ENCODE measurements at regions not wholly inside any gene's neighbourhood (a gene's known extent, or its start where the extent isn't known, plus 50 kb on each side); places are given as distances from the start of the nearest gene placed in this dataset.

DNA sequence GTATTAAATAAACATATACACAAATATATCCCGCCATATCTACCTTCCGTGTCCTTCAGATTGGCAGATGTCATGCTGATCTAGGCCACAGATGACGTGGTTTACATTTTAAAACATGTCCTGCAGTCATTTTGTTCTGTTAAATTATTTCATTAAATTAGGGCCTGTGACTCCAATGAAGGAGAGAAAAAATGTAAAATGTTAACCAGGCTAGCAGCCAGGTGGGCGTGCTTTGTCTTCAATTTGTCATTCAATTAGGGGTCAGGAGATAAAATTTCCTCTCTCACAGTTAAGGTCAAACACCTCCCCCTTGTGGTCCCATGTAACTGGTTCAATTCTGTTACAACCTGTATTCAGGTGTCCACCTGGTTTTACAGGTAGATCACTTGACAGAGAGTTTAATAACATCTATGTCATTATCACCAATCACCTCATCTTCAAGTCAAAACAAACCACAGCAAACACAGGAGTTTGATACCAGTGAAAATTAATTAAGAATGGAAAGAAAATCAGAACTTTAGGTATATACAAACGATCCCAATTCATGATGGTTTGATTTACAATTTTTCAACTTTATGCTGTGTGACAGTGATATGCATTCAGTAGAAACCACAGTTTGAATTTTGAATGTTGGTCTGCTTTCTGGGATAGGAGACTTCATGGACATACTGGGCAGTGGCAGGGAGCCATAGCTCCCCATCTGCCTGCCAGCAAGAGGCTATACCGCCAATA lies 339.4 kb downstream of the CMPK2 start:
- DNase-seq (ENCODE audit: low spot score) = no peak

DNA sequence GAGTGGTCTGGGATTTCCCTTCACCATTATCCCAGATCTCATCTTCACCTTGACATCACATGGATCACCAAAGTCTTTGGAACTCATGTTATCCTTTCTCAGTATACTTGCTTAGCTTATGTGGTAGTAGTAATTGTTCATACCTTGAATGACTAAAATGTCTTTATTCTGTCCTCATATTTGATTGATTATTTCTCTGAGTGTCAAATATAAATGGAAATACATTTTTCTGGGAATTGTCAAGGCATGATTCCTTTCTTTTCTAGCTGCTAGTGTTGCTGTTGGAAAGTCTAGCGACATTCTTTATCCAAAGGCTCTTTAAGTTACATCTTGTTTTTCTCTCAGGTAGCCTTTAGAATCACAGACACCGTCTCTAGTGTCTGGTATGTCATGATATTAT lies 334.4 kb downstream of the CMPK2 start:
- DNase-seq (ENCODE audit: low spot score) = no peak

DNA sequence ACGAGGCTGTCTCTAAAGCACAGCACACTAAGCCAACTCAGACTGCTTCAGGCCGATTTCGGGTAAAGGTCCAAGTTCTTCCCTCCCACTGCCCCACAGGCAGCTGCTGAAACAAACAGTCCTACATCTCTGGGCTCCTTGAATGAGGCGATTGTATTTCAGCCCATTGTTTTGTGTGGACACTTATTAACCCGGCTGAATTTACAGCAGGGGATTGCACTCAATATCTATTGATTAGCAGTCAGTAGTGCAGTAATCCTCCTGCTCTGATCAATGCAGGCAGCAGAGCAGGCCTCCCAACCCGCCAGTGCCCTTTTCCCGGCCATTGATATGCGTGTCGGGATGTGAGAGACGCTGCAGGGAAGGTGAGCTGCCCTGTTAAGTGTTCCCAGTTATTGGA lies 330.1 kb downstream of the CMPK2 start:
- no peak for DNase-seq (ENCODE audit: low spot score)

DNA sequence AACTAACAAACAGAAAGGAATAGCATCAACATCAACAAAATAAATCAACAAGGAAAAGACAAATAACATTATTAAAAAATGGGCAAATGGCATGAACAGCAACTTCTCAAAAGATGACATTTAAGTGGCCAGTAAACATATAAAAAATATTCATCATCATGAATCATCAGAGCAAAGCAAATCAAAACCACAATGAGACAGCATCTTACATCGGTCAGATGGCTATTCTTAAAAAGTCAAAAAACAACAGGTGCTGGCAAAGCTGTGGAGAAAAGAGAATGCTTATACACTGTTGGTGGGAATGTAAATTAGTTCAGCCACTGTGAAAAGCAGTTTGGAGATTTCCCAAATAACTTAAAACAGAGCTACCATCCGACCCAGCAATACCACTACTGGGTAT lies 327.1 kb downstream of the CMPK2 start:
- no peak for DNase-seq (ENCODE audit: low spot score)

DNA sequence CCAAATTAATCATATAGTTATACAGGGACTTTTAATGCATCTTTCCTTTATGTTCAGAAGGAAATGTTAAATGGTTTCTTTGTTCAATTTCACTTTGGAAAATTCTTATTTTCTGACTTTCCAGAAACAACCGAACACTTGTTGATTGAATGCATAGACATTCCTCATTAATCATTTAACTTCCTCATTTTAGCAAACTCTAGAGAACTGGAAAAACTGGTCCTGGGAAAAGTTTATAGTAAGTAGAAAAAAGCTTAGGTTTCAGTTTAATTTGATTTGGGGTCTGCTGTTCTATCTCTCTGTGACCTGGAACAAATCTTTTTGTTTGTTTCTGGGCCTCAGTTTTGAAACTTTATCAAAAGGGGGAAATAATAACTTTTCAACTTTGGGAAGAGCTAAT lies 320.4 kb downstream of the CMPK2 start:
- no peak for DNase-seq (ENCODE audit: low spot score)

DNA sequence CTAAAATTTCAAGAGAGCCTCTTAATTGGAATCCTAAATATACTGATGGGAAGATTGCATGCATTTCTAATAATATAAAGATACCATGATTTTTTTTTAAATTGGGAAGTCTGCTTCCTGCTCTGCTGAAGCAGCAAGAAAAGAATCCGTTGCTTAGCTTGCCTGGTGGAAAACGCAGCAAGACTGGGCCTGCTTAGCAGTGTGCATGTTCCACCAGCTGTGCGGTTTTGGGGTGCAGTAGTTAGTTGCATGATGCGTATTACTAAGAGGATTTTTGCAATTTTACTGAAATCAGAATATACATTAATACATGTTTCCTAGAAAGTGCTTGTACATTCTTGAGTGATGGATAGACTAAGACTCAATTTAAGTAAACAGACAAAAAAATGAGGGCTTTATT lies 319.9 kb downstream of the CMPK2 start:
- no peak for DNase-seq (ENCODE audit: low spot score)

DNA sequence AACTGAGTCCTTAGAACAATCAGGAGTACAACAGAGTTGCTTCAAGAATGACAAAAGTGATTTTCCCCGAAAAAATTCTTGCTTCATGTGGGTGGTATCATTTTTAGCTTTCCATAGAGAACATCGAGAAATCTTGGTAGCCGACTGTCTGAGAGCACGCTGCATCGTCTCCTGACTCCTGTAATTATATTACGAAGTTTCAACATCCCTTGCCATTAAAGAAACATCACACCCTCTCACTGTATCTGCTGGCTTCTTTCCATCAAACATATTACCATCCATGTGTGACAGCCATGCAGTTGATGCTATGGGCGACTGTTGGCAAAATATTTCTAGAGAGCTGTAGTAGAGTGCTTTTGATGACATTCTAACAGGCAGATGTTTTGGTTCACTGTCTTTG lies 311.2 kb downstream of the CMPK2 start:
- no peak for DNase-seq (ENCODE audit: low spot score)

DNA sequence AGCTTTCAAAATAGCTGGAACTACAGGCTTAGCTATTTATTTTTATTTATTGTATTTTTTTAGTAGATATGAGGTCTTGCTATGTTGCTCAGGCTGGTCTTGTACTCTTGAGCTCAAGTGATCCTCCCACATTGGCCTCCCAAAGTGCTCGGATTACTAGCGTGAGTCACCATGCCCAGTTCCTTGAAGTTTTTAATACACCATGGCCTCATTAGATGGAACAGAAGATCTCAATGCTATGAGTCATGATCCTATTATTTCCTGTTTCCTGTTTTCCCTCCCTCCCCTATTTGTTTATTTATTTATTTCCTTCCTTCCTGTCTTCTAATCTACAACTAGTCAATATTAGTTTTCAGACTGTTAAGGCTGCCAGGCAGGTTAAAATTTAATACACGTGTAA lies 309.0 kb downstream of the CMPK2 start:
- DNase-seq (ENCODE audit: low spot score) = no peak

DNA sequence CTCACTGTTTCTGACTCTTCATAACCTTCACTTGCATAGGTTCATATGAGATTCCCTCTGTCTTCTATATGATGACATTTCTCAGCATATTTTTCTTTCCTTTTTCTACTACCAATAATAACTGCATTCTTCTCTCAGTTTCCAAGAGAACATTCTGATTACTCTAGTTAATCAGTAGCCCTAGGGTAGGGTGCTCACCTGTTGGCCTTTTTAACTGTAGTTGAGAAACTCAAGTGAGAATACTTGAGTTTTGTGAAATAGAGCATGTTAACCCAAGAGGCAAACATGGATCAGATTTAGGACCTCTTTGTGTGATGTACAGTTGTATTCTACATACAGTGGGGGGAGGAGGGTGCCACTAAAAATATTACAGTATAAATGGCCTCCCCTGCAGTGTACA lies 308.0 kb downstream of the CMPK2 start:
- no peak for DNase-seq (ENCODE audit: low spot score)

DNA sequence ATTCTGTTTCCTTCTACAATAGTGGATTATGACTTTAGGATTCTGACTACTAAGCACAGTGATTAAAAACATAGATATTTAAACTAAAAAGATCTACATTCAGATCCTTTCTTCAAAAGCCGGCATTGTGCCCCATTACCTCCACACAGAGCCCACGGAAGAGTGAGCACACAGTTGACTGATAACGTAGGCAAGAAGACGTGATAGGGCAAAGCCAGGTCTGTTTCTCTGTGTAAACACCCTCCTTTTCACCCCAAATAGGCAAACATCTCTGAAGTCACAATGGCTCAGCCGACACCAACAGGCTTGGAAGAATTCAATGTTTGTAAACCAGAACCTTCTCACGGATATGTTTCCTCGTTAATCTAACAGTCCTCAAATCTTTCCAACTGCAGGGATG lies 302.9 kb downstream of the CMPK2 start:
- no peak for DNase-seq (ENCODE audit: low spot score)

DNA sequence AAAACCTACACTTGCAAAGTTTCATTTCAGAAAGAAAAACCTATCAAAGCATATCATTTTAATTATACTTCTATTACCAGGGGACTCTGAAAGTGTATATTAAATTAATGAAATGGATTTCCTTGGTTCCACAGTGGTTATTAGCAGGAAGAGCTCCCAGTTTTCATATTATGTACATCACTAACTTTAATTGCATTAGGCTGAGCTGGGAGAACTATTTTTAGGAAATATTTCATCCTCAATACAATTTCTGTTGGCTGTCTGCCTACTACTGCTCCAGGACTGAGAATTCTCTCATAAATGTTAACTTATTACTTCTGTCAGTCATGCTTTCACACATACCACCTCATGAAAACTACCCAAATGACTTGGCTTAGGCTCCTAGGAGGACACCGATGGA lies 301.4 kb downstream of the CMPK2 start:
- DNase-seq (ENCODE audit: low spot score) = no peak

DNA sequence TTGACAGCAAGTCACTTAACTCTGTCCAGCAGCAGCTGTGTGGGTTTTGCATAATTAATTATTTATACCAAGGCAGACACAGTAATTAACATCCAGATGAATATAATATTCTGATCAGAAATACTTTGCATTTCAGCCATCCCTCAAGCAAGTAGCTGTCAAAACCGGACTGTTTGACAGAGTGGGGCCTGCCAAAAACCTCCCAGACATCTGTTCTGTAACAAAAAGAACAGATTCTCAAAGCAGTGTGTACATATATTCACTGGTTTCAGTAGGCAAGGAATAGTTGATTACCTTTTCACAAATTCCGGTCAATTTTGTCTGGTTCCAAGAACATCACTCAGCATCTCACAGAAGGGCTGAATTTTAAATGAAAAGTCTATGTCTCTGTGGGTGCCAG lies 291.6 kb downstream of the CMPK2 start:
- no peak for DNase-seq (ENCODE audit: low spot score)

DNA sequence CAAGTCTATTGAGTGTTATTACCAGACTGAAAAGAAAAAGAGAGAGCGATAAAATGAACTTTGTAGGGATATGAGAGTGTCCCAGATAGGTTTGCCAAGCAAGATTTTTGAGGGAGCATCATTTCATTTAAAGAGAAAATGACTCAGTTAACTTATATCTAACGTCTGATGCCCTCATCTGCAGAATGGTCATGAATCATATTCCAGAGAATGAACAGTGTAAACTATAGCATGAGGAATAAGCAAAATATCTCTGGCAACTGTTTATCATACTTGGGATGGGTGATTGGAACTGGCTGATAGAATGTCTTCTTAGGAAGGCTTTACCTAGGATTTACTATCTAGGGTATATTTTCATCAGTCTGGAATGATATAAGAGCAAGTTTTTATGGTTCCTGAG lies 289.4 kb downstream of the CMPK2 start:
- no peak for DNase-seq (ENCODE audit: low spot score)

DNA sequence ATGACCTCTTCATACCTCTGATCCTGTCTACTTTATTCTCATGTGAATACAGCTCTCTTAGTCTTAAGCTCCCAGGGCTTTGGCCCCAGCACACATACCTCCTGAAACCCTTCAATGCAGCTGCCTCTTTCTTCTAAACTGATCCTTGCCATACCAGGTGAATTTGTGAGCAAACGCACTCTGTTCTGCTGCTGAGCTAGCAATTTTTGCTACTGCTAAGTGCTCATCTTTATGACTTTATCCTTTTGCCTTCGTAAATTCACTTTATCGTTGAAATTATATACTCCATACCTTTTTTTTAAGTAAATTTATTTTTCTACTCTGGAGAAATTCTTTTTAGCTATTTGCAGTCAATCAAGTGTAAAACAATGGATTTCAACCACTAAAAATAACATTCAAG lies 287.7 kb downstream of the CMPK2 start:
- no peak for DNase-seq (ENCODE audit: low spot score)

DNA sequence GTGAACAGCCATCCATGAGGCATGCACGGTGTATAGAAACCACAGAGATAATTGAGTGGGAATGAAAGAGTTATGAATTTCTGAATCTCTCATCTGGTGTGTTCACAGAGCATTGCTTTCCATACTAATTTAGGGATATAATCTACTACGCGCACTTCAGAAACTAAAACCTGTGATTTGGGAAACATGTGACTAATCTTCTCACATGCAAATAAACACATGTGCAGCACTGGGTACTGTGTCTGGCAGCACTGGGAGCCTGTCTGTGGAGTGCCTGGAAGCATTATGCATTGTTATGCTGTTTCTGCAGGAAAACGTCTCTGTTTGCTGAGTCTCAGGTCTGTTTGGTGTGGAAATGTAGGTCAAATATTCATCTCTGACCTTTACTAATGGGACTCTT lies 287.3 kb downstream of the CMPK2 start:
- no peak for DNase-seq (ENCODE audit: low spot score)

DNA sequence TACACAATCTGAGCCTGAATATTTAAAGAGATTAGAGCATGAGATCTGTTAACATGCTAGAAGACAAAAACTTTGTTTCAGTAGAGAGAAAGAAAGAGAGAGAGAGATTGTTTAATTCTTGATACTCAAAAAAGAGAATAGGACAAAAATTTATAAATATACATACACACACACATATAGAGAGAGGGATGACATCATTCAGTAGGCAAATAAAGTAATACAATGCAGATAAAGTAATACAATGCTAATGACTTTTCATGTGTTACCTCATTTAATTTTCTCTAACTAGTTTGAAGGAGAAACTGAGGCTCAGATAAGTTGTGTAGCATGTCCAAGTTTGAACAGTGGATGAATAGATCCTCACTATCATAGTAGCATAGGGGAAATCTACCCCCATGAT lies 286.4 kb downstream of the CMPK2 start:
- no peak for DNase-seq (ENCODE audit: low spot score)

DNA sequence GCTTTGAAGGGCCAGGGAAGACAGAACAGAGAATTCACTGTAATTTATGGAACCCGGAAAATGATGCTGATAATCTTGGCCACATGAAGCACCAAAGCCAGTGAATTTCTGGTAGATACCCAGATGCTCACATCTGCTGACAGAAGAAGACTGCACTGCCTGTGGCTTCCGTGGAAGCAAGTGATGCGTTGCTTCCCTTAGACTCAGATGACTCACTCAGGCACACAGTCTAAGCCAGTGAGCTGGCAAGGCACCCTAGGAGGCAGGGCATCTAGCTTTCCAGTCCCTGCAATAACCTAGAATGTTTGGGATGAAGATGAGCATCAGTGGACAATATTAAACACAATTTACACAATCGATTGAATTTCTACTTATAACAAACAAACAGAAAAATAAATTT lies 284.7 kb downstream of the CMPK2 start:
- DNase-seq (ENCODE audit: low spot score) = no peak

DNA sequence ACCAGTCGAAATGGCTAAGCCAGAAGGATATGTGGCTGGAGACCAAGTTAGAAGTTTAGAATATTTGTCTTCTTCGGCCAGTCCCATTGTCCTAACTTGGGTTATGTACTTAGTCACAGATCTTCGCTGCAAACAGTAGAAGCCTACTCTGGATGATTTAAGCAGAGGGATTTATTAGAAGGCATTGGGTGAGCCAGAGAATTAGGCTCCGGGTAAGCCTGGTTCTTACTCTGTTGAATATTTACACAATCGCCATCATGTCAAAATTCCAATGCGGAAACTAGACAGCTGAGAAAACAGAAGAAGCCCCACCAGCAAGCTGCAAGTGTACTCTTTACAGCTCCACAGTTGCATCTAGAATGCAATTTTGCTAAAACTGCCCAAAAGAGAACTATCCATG lies 276.6 kb downstream of the CMPK2 start:
- DNase-seq (ENCODE audit: low spot score) = no peak

DNA sequence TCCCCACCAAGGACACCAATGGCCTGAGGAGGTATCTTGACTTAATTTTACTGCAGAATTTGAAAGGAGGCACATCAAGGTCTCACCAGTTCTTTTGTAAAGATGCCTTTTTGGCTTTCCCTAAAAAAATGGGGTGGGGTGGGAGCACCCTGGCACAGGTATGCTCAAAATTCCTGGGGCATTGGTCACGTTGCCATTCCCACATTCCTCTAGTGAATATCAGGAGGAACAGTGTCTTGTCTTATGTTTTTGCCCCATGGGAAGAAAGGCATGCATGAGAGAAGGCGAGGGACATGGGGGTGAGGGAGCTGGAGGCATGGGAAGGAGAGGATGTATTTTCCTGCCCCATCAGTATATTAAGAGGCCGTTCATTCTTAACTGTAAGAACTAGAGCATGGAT lies 275.3 kb downstream of the CMPK2 start:
- no peak for DNase-seq (ENCODE audit: low spot score)

DNA sequence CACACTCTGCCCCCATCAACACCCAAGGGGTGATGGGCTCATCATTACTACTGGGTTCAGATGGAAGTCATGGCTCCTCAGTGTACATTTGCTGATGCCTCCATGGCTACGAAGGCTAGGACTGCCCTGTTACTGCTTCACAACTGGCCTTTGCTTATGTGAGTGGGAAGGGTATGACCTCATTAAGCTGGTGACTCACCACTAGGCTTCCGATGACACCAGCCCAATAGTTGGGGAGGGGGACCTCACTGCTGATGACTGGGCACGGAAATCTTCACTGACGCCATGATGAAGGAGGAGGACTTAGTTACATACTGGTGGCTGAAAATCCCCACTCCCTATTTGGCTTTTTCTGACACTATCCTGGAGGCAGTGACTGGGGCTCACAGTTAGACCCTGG lies 263.2 kb downstream of the CMPK2 start:
- no peak for DNase-seq (ENCODE audit: low spot score)

DNA sequence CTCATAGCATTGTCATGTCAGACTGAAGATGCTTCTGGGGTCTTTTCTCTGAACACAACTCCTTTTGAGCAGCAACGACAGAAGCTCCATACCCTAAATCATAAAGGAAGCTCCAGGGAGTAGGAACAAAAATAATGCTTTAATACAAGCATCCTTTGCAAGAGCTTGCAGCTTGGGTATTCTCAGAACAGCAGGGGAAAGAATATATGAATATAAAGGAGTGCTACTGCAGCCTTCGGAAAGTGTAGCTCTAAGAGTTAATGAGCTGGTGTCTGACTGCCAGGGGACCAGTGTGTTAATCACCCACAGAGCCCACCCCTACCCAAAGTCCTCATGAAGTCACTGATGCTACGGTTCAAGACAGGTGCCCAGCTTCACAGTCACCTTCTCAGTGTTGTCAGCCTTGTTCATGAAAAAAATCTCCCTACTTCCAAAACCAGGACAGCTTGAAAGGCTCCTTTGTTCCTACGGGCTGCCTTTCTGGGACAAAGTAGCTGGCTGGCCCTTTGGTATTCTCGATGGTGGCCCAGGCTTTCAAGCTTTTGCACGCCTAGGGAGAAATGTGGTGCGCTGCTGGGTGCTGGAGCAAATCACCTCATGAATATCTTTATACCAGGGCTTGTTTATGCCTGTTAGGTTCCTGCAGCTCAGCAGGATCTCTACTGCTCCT lies 259.7 kb downstream of the CMPK2 start:
- DNase-seq (ENCODE audit: low spot score) = no peak

DNA sequence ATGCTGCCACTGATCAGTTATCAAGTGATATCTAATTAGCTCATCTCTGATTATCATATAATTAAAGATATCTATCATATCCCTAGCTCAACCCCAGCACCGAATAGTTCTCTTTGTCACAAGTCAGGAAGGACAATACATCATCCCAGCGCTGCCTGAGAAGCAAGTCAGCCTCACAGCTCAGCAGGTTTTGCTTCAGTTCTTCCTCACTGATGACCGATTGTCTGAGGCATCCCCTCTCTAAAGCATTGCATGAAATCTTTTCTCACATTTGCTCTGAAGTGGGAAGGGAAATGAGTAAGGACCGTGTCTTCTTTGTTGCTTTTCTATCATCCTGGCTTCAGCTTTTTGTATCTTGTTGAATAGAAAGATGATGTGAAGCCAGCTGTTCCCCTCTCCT lies 247.9 kb downstream of the CMPK2 start:
- no peak for DNase-seq (ENCODE audit: low spot score)

DNA sequence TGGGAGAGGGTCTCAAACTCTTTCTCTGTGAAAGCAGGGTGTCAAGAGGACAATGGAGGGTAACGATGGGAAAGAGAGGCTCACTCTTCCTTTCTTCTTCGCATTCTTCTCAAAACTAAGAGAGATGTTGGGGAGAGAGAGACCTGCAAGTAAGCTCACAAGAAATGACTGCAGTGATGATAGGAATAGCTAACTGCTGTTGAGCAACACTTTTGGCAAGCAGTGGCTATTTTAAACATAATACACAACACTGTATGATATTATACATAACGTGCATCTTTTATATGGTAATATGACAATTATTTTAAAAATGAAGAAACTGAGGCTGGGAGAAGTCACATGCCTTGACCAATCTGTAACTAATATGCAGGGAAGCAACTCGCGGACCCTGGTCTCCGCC lies 247.5 kb downstream of the CMPK2 start:
- DNase-seq (ENCODE audit: low spot score) = no peak

DNA sequence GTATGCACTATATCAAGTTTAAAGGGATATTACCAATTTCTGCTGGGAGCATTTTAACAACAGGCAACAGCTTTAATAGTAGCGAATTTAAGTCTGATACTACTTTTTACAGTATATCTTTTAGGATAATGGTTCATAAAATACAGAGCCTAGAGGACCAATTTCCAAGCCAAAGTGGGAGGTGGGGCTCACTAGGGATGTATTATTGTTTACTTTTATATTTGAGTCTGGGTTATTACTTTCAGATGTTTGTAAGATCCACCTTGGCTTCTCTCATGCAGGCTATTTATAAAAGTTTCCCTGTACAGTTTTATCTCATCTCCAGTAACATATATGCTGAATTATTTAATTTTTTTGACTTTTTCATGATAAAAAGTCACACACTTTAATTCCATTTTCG lies 242.0 kb downstream of the CMPK2 start:
- no peak for DNase-seq (ENCODE audit: low spot score)
